Panc1 (cell line): ENCODE measurements at regions not wholly inside any gene's neighbourhood (a gene's known extent, or its start where the extent isn't known, plus 50 kb on each side); places are given as distances from the start of the nearest gene placed in this dataset.

ENCODE experiments used
- POLR2AphosphoS5 ChIP-seq: IDR thresholded peaks from 2 replicates; pipeline ENCODE4 v1.6.1; 2012; ENCODE audit warnings: mild to moderate bottlenecking, low read depth, low read length, moderate library complexity
- SIN3A ChIP-seq: IDR thresholded peaks from 2 replicates; pipeline ENCODE4 v1.6.1; 2012; ENCODE audit warnings: low read depth, mild to moderate bottlenecking, low read length, moderate library complexity, borderline replicate concordance; ENCODE audit not compliant: insufficient read depth
- TCF7L2 ChIP-seq: IDR thresholded peaks from 2 replicates; pipeline ENCODE4 v1.6.1; 2011; ENCODE audit warnings: mild to moderate bottlenecking, low read depth, low read length, inconsistent platforms
- TF ChIP-seq, protein P1 (sequence below): fragments of 450-650 bp; IDR thresholded peaks from 2 replicates; pipeline ENCODE4 v1.5.1; 2017; ENCODE audit warnings: mild to moderate bottlenecking
- TF ChIP-seq, protein P2 (sequence below), 2 experiments: IDR thresholded peaks; 2 replicates each; pipeline ENCODE4 v1.6.1; 2011 to 2012; ENCODE audit warnings: low read depth in 2 of 2, control low read depth in 1 of 2, low read length in 1 of 2, mild to moderate bottlenecking in 1 of 2, moderate library complexity in 1 of 2; ENCODE audit not compliant: insufficient read depth in 1 of 2

DNA sequence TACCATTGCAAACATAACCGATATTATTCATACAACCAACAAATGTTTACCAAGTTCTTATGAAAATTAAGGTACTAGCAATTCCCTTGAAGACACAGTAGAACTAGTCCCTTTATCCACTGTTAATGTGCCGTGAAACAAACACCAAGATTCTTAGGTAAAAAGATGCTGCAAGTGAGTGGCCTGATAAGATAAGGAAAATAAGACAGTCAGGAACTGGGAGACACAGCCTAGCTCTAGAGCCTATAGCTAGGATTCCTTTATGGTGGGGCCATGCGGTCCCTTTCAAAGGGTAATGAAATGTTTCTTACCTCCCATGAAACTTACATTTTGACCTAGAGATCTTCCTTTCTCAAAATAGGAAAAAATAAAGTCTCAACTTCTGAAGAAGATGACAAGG, 658.4 kb upstream of the MIR17HG start:
- TF ChIP-seq, protein P1, sequence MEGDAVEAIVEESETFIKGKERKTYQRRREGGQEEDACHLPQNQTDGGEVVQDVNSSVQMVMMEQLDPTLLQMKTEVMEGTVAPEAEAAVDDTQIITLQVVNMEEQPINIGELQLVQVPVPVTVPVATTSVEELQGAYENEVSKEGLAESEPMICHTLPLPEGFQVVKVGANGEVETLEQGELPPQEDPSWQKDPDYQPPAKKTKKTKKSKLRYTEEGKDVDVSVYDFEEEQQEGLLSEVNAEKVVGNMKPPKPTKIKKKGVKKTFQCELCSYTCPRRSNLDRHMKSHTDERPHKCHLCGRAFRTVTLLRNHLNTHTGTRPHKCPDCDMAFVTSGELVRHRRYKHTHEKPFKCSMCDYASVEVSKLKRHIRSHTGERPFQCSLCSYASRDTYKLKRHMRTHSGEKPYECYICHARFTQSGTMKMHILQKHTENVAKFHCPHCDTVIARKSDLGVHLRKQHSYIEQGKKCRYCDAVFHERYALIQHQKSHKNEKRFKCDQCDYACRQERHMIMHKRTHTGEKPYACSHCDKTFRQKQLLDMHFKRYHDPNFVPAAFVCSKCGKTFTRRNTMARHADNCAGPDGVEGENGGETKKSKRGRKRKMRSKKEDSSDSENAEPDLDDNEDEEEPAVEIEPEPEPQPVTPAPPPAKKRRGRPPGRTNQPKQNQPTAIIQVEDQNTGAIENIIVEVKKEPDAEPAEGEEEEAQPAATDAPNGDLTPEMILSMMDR = no peak
- no peak for TF ChIP-seq POLR2AphosphoS5
- TF ChIP-seq, protein P2, sequence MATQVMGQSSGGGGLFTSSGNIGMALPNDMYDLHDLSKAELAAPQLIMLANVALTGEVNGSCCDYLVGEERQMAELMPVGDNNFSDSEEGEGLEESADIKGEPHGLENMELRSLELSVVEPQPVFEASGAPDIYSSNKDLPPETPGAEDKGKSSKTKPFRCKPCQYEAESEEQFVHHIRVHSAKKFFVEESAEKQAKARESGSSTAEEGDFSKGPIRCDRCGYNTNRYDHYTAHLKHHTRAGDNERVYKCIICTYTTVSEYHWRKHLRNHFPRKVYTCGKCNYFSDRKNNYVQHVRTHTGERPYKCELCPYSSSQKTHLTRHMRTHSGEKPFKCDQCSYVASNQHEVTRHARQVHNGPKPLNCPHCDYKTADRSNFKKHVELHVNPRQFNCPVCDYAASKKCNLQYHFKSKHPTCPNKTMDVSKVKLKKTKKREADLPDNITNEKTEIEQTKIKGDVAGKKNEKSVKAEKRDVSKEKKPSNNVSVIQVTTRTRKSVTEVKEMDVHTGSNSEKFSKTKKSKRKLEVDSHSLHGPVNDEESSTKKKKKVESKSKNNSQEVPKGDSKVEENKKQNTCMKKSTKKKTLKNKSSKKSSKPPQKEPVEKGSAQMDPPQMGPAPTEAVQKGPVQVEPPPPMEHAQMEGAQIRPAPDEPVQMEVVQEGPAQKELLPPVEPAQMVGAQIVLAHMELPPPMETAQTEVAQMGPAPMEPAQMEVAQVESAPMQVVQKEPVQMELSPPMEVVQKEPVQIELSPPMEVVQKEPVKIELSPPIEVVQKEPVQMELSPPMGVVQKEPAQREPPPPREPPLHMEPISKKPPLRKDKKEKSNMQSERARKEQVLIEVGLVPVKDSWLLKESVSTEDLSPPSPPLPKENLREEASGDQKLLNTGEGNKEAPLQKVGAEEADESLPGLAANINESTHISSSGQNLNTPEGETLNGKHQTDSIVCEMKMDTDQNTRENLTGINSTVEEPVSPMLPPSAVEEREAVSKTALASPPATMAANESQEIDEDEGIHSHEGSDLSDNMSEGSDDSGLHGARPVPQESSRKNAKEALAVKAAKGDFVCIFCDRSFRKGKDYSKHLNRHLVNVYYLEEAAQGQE (IDR thresholded peaks at IDR 0.05; ENCODE audit: insufficient read depth in 1 of 2, low read depth in 2 of 2, low read length in 1 of 2) = no peak
- TF ChIP-seq TCF7L2 = no peak
- no peak for TF ChIP-seq SIN3A
